ENCODE measurements at regions not wholly inside any gene's neighbourhood (a gene's known extent, or its start where the extent isn't known, plus 50 kb on each side); places are given as distances from the start of the nearest gene placed in this dataset.

GRCh38 chr9:90539286-90539685 is 103.3 kb downstream of the DIRAS2 start:
- Histone ChIP-seq H3K4me2 (no peak overlapping the region), H4K20me1 (ENCODE audit: insufficient read depth, poor library complexity, severe bottlenecking) (no peaks in the 10 kb centered on the region), H3K36me3 (replicated peaks; ENCODE audit: insufficient read depth, low read depth) (no peaks in the 10 kb centered on the region), H3K4me1 (ENCODE audit: insufficient read depth) (no peaks in the 10 kb centered on the region), H3K9me2 (replicated peaks; ENCODE audit: insufficient read depth) (no peaks in the 10 kb centered on the region), H3K79me2 (no peaks in the 10 kb centered on the region), H3K27ac (no peak overlapping the region), H3K4me3 (no peak overlapping the region), H3K9me3 (ENCODE audit: low read depth) (no peaks in the 10 kb centered on the region), H2AFZ (no peak overlapping the region), H3K27me3 (no peaks in the 10 kb centered on the region)
- no peak for TF ChIP-seq CTCF (IDR thresholded peaks at IDR 0.05; ENCODE audit: poor library complexity)
- TF ChIP-seq EZH2 (IDR thresholded peaks at IDR 0.05; ENCODE audit: borderline replicate concordance), result no peak
- no peak for TF ChIP-seq EZH2phosphoT487 (IDR thresholded peaks at IDR 0.05; ENCODE audit: low read depth, severe bottlenecking, unreplicated experiment)
- no peak for DNase-seq (ENCODE audit: low spot score)

GRCh38 chr9:90540734-90541133 is 101.9 kb downstream of the DIRAS2 start:
- no peak overlapping the region for H2AFZ ChIP-seq
- 88% methylated on average over 1 of the region's 1 CpG for WGBS (ENCODE audit: low lambda C conversion rate, missing lambda C conversion rate)
- TF ChIP-seq CTCF (IDR thresholded peaks at IDR 0.05; ENCODE audit: poor library complexity), result no peak
- TF ChIP-seq EZH2 (IDR thresholded peaks at IDR 0.05; ENCODE audit: borderline replicate concordance), result no peak

GRCh38 chr9:90544488-90544887 is 98.1 kb downstream of the DIRAS2 start:
- H3K27me3 ChIP-seq, result no peaks in the 10 kb centered on the region

More at GRCh38 chr9:90540734-90541133, 101.9 kb downstream of the DIRAS2 start:
- no peak for DNase-seq (ENCODE audit: low spot score)
- Histone ChIP-seq H3K79me2 (no peaks in the 10 kb centered on the region), H3K4me1 (ENCODE audit: insufficient read depth) (no peaks in the 10 kb centered on the region), H4K20me1 (ENCODE audit: insufficient read depth, poor library complexity, severe bottlenecking) (no peaks in the 10 kb centered on the region), H3K9me2 (replicated peaks; ENCODE audit: insufficient read depth) (no peaks in the 10 kb centered on the region), H3K4me2 (no peak overlapping the region), H3K4me3 (no peak overlapping the region), H3K27ac (no peak overlapping the region), H3K27me3 (no peaks in the 10 kb centered on the region), H3K9me3 (ENCODE audit: low read depth) (no peaks in the 10 kb centered on the region), H3K36me3 (replicated peaks; ENCODE audit: insufficient read depth, low read depth) (no peaks in the 10 kb centered on the region)

More at GRCh38 chr9:90544488-90544887, 98.1 kb downstream of the DIRAS2 start:
- TF ChIP-seq CTCF (IDR thresholded peaks at IDR 0.05; ENCODE audit: poor library complexity), result no peak
- no peak for TF ChIP-seq EZH2 (IDR thresholded peaks at IDR 0.05; ENCODE audit: borderline replicate concordance)
- TF ChIP-seq EZH2phosphoT487 (IDR thresholded peaks at IDR 0.05; ENCODE audit: low read depth, severe bottlenecking, unreplicated experiment), result no peak
- Histone ChIP-seq H3K4me1 (ENCODE audit: insufficient read depth) (no peaks in the 10 kb centered on the region), H3K9me3 (ENCODE audit: low read depth) (no peaks in the 10 kb centered on the region), H2AFZ (no peak overlapping the region), H3K79me2 (no peaks in the 10 kb centered on the region), H4K20me1 (ENCODE audit: insufficient read depth, poor library complexity, severe bottlenecking) (no peaks in the 10 kb centered on the region), H3K27ac (no peak overlapping the region), H3K4me3 (no peak overlapping the region), H3K36me3 (replicated peaks; ENCODE audit: insufficient read depth, low read depth) (no peaks in the 10 kb centered on the region), H3K4me2 (no peak overlapping the region), H3K9me2 (replicated peaks; ENCODE audit: insufficient read depth) (no peaks in the 10 kb centered on the region)
- DNase-seq (ENCODE audit: low spot score), result no peak
- 85% methylated on average over 2 of the region's 2 CpGs for WGBS (ENCODE audit: low lambda C conversion rate, missing lambda C conversion rate)

Measured in hepatocyte (in vitro differentiated cells).